HepG2 (cell line): ENCODE measurements at regions not wholly inside any gene's neighbourhood (a gene's known extent, or its start where the extent isn't known, plus 50 kb on each side); places are given as distances from the start of the nearest gene placed in this dataset.

Experiments used
- EZH2 ChIP-seq: conservative IDR thresholded peaks from 2 replicates; pipeline ENCODE4 v1.6.1; 2012; ENCODE audit warnings: mild to moderate bottlenecking, low read depth, low read length, moderate library complexity
- MAX ChIP-seq: IDR thresholded peaks from 2 replicates; pipeline ENCODE4 v1.6.1; 2012; ENCODE audit warnings: inconsistent platforms
- RAD21 ChIP-seq: fragments of 450-650 bp; formaldehyde crosslinking; IDR thresholded peaks from 2 replicates; pipeline ENCODE4 v1.5.0; 2020; ENCODE audit warnings: mild to moderate bottlenecking
- TBP ChIP-seq: sonication (generic); formaldehyde crosslinking; IDR thresholded peaks from 2 replicates; pipeline ENCODE4 v1.5.0; 2020; ENCODE audit warnings: missing genetic modification reagents
- TOE1 ChIP-seq: sonication (generic); formaldehyde crosslinking; IDR thresholded peaks from 2 replicates; pipeline ENCODE4 v1.4.0; 2020; ENCODE audit warnings: mild to moderate bottlenecking, missing genetic modification reagents

GRCh38 chrX:39499996-39500395 is 597.8 kb downstream of the BCOR start:
- TF ChIP-seq TOE1 (CRISPR knock-in tag) (no peak), MAX (no peak), RAD21 (CRISPR knock-in tag) (no peak), EZH2 (no peak), TBP (no peak)
